GM23338 (cell line): ENCODE measurements at regions not wholly inside any gene's neighbourhood (a gene's known extent, or its start where the extent isn't known, plus 50 kb on each side); places are given as distances from the start of the nearest gene placed in this dataset.

ENCODE experiments used
- ATAC-seq: fragments of 200-7000 bp; cut with Tn5 transposase; 3 replicates; pipeline ENCODE4 v1.9.1; 2020
- DNase-seq: peaks from one replicate; pipeline ENCODE4 v3.0.0-alpha.2; 2015; ENCODE audit warnings: low spot score
- H2AFZ ChIP-seq: fragments of 200-600 bp; sonication (generic); 2 replicates; pipeline ENCODE4 v1.8.0; 2016; ENCODE audit warnings: antibody characterized with exemption, mild to moderate bottlenecking, moderate library complexity
- H3F3A ChIP-seq: fragments of 200-600 bp; sonication (generic); replicated peaks from 2 replicates; pipeline ENCODE4 v1.8.0; 2017; ENCODE audit warnings: antibody characterized with exemption, mixed run types, low read depth
- H3K27ac ChIP-seq: fragments of 200-600 bp; sonication (generic); 2 replicates; pipeline ENCODE4 v1.6.1; 2016; ENCODE audit warnings: low read depth
- H3K27me3 ChIP-seq: fragments of 200-600 bp; sonication (generic); 2 replicates; pipeline ENCODE4 v1.8.0; 2016; ENCODE audit warnings: mild to moderate bottlenecking, mixed run types, moderate library complexity; ENCODE audit not compliant: insufficient read depth
- H3K36me3 ChIP-seq: fragments of 200-600 bp; sonication (generic); 2 replicates; pipeline ENCODE4 v1.8.0; 2016; ENCODE audit warnings: mild to moderate bottlenecking; ENCODE audit not compliant: insufficient read depth
- H3K4me1 ChIP-seq: fragments of 200-600 bp; sonication (generic); 2 replicates; pipeline ENCODE4 v1.8.0; 2016; ENCODE audit warnings: mild to moderate bottlenecking, moderate library complexity; ENCODE audit not compliant: insufficient read depth
- H3K4me2 ChIP-seq: fragments of 200-600 bp; sonication (generic); 2 replicates; pipeline ENCODE4 v1.7.1; 2017; ENCODE audit warnings: mixed run types
- H3K4me3 ChIP-seq: fragments of 200-600 bp; sonication (generic); 2 replicates; pipeline ENCODE4 v1.6.1; 2016; ENCODE audit warnings: mixed run types
- H3K79me2 ChIP-seq: fragments of 200-600 bp; sonication (generic); replicated peaks from 2 replicates; pipeline ENCODE4 v1.8.0; 2017; ENCODE audit warnings: mild to moderate bottlenecking; ENCODE audit not compliant: insufficient read depth
- H3K9me2 ChIP-seq: fragments of 200-600 bp; sonication (generic); 2 replicates; pipeline ENCODE4 v1.8.0; 2017; ENCODE audit not compliant: insufficient read depth
- H4K20me1 ChIP-seq: fragments of 200-600 bp; sonication (generic); replicated peaks from 2 replicates; pipeline ENCODE4 v1.8.0; 2017; ENCODE audit warnings: mild to moderate bottlenecking; ENCODE audit not compliant: insufficient read depth
- H3K27ac Mint-ChIP-seq: 2 replicates; pipeline ENCODE4 v1.8.0; 2020; ENCODE audit warnings: inconsistent platforms, mild to moderate bottlenecking, moderate library complexity, mixed read lengths
- H3K27me3 Mint-ChIP-seq: 3 replicates; pipeline ENCODE4 v1.8.0; 2022; ENCODE audit warnings: low read depth, mild to moderate bottlenecking, moderate library complexity, mixed read lengths, inconsistent platforms; ENCODE audit not compliant: insufficient read depth, poor library complexity
- H3K36me3 Mint-ChIP-seq: 3 replicates; pipeline ENCODE4 v1.8.0; 2021; ENCODE audit warnings: low read depth, mild to moderate bottlenecking, inconsistent platforms, moderate library complexity, mixed read lengths
- H3K4me1 Mint-ChIP-seq: 3 replicates; pipeline ENCODE4 v1.8.0; 2020; ENCODE audit warnings: mild to moderate bottlenecking, inconsistent platforms, mixed read lengths
- H3K4me3 Mint-ChIP-seq: 3 replicates; pipeline ENCODE4 v1.8.0; 2021; ENCODE audit warnings: moderate library complexity, mild to moderate bottlenecking, inconsistent platforms, mixed read lengths
- H3K9me3 Mint-ChIP-seq: 3 replicates; pipeline ENCODE4 v1.8.0; 2020; ENCODE audit warnings: moderate library complexity, mild to moderate bottlenecking, inconsistent platforms, mixed read lengths
- CREB1 ChIP-seq: fragments of 250-450 bp; sonication (Bioruptor Pico); IDR thresholded peaks from 2 replicates; pipeline ENCODE4 v1.5.0; 2020; ENCODE audit warnings: low read depth, mild to moderate bottlenecking, moderate library complexity
- CTCF ChIP-seq, 2 experiments: fragments of 200-600 bp in 1 of 2; sonication (generic) in 1 of 2; conservative IDR thresholded peaks; 2 replicates each; pipeline versions ENCODE4 v1.5.1 to v1.6.1; 2016 to 2017; ENCODE audit warnings: antibody characterized with exemption in 2 of 2, low read depth in 2 of 2, mild to moderate bottlenecking in 2 of 2, moderate library complexity in 1 of 2
- ETS1 ChIP-seq: IDR thresholded peaks from 2 replicates; pipeline ENCODE4 v1.6.1; 2016; ENCODE audit warnings: antibody characterized with exemption
- EZH2 ChIP-seq: fragments of 200-600 bp; sonication (generic); IDR thresholded peaks from one replicate; pipeline ENCODE4 v1.8.0; 2017; ENCODE audit warnings: antibody characterized with exemption, mild to moderate bottlenecking, low read depth; ENCODE audit not compliant: unreplicated experiment
- EZH2phosphoT487 ChIP-seq: fragments of 200-600 bp; sonication (generic); IDR thresholded peaks from one replicate; pipeline ENCODE4 v1.8.1; 2018; ENCODE audit warnings: antibody characterized with exemption; ENCODE audit not compliant: unreplicated experiment
- JUNB ChIP-seq: IDR thresholded peaks from one replicate; pipeline ENCODE4 v1.6.1; 2016; ENCODE audit warnings: antibody characterized with exemption; ENCODE audit not compliant: unreplicated experiment
- NANOG ChIP-seq: IDR thresholded peaks from 2 replicates; pipeline ENCODE4 v1.6.1; 2016; ENCODE audit warnings: antibody characterized with exemption, borderline replicate concordance
- POLR2AphosphoS5 ChIP-seq: IDR thresholded peaks from 2 replicates; pipeline ENCODE4 v1.6.1; 2016; ENCODE audit warnings: antibody characterized with exemption, low read depth
- REST ChIP-seq: IDR thresholded peaks from one replicate; pipeline ENCODE4 v1.6.1; 2018; ENCODE audit warnings: antibody characterized with exemption; ENCODE audit not compliant: unreplicated experiment
- STAT1 ChIP-seq: IDR thresholded peaks from one replicate; pipeline ENCODE4 v1.6.1; 2016; ENCODE audit warnings: antibody characterized with exemption; ENCODE audit not compliant: unreplicated experiment
- ZNF114 ChIP-seq: fragments of 250-450 bp; sonication (Bioruptor Pico); IDR thresholded peaks from 2 replicates; pipeline ENCODE4 v1.5.0; 2020; ENCODE audit warnings: mild to moderate bottlenecking, moderate library complexity
- ZNF331 ChIP-seq: fragments of 250-450 bp; sonication (Bioruptor Pico); IDR thresholded peaks from 2 replicates; pipeline ENCODE4 v1.5.0; 2020; ENCODE audit warnings: low read depth, mild to moderate bottlenecking, moderate library complexity
- ZNF462 ChIP-seq: fragments of 250-450 bp; sonication (Bioruptor Pico); IDR thresholded peaks from 2 replicates; pipeline ENCODE4 v1.5.0; 2020; ENCODE audit warnings: mild to moderate bottlenecking, moderate library complexity

GRCh38 chr10:129331207-129331838 lies 135.7 kb upstream of the MGMT start:
- Histone ChIP-seq H3K9me2 (0 out of 2 replicates have a peak, but pooled peaks cover 4% of the 10 kb centered on the region), H3K4me3 (no peak overlapping the region), H3K27ac (no peak overlapping the region), H3K27me3 (no peaks in the 10 kb centered on the region), H3K4me1 (no peaks in the 10 kb centered on the region), H2AFZ (no peak overlapping the region), H3F3A (no peaks in the 10 kb centered on the region), H3K4me2 (no peak overlapping the region), H3K79me2 (no peaks in the 10 kb centered on the region), H4K20me1 (no peaks in the 10 kb centered on the region), H3K36me3 (no peaks in the 10 kb centered on the region)
- ATAC-seq (no peak), DNase-seq (no peak)
- no peaks in the 10 kb centered on the region for H3K27me3 Mint-ChIP-seq
- no peak overlapping the region for H3K27ac Mint-ChIP-seq
- no peak for TF ChIP-seq EZH2phosphoT487
- TF ChIP-seq JUNB = no peak
- TF ChIP-seq ZNF462 (CRISPR knock-in tag) = no peak
- TF ChIP-seq EZH2 = no peak
- no peak for TF ChIP-seq CTCF (conservative IDR thresholded peaks at IDR 0.05; ENCODE audit: low read depth in 2 of 2)
- no peak for TF ChIP-seq ZNF331 (CRISPR knock-in tag)
- no peak for TF ChIP-seq CREB1 (CRISPR knock-in tag)
- TF ChIP-seq STAT1 = no peak
- TF ChIP-seq ZNF114 (CRISPR knock-in tag) = no peak
- TF ChIP-seq NANOG = no peak
- no peak for TF ChIP-seq ETS1
- TF ChIP-seq POLR2AphosphoS5 = no peak
- no peak for TF ChIP-seq REST
- H3K4me3 Mint-ChIP-seq = no peak overlapping the region
- H3K36me3 Mint-ChIP-seq = no peaks in the 10 kb centered on the region
- no peaks in the 10 kb centered on the region for H3K9me3 Mint-ChIP-seq
- peaks cover 30% of the 10 kb centered on the region for H3K4me1 Mint-ChIP-seq
